Cardiac septum (tissue), 1 donor: ENCODE measurements at regions not wholly inside any gene's neighbourhood (a gene's known extent, or its start where the extent isn't known, plus 50 kb on each side); places are given as distances from the start of the nearest gene placed in this dataset.
A peak's percentile ranks its signal among the peaks of the same experiment; 100 is the strongest.

ENCODE experiments used
- DNase-seq: peaks from one replicate; pipeline ENCODE4 v3.0.0-alpha.2; 2020; ENCODE audit warnings: low spot score
- intact Hi-C: fragments of 100-400 bp; cut with DNase I; formaldehyde crosslinking; loops from one replicate; pipeline ENCODE4 v1.14.0; 2022
- donor health status: DM: no; HTN: no; CAD: no.

- intact Hi-C loops = loop anchor here (2.0 to 5.0 kb wide), 3 partner anchors 629 to 822 kb away; no protein-coding TSS in a partner anchor
- peak; percentile 78 for DNase-seq
These were observed 625.2 kb downstream of the LMO4 start for GRCh38 chr1:87953732-87954344.

- intact Hi-C loops = no loop called here
These were observed 626.4 kb downstream of the LMO4 start for GRCh38 chr1:87955038-87955437.

GRCh38 chr1:87956072-87956471 is 627.4 kb downstream of the LMO4 start:
- DNase-seq = no peak
- intact Hi-C loops = no loop called here

More at GRCh38 chr1:87955038-87955437, 626.4 kb downstream of the LMO4 start:
- no peak for DNase-seq

- no peak for DNase-seq
- intact Hi-C loops = no loop called here
These were observed 628.1 kb downstream of the LMO4 start for GRCh38 chr1:87956750-87957149.

- DNase-seq = no peak
- intact Hi-C loops = no loop called here
These were observed 628.7 kb downstream of the LMO4 start for GRCh38 chr1:87957331-87957730.

GRCh38 chr1:87958201-87958600 is 629.5 kb downstream of the LMO4 start:
- DNase-seq = no peak
- intact Hi-C loops = no loop called here

- DNase-seq = no peak
These were observed 630.0 kb downstream of the LMO4 start for GRCh38 chr1:87958716-87959115.

GRCh38 chr1:87959236-87959635 is 630.6 kb downstream of the LMO4 start:
- no peak for DNase-seq
- intact Hi-C loops = no loop called here

More at GRCh38 chr1:87958716-87959115, 630.0 kb downstream of the LMO4 start:
- intact Hi-C loops = no loop called here

GRCh38 chr1:87961992-87962391 is 633.3 kb downstream of the LMO4 start:
- no peak for DNase-seq
- intact Hi-C loops = no loop called here

- DNase-seq = no peak
- intact Hi-C loops = no loop called here
These were observed 634.9 kb downstream of the LMO4 start for GRCh38 chr1:87963556-87963955.

- DNase-seq = no peak
- intact Hi-C loops = no loop called here
These were observed 636.5 kb downstream of the LMO4 start for GRCh38 chr1:87965193-87965592.

GRCh38 chr1:87968197-87968955 is 639.7 kb downstream of the LMO4 start:
- DNase-seq = no peak
- intact Hi-C loops = no loop called here

GRCh38 chr1:87969040-87969439 is 640.4 kb downstream of the LMO4 start:
- intact Hi-C loops = no loop called here
- no peak for DNase-seq

GRCh38 chr1:87972811-87973210 is 644.1 kb downstream of the LMO4 start:
- no peak for DNase-seq
- intact Hi-C loops = no loop called here

- intact Hi-C loops = no loop called here
- no peak for DNase-seq
These were observed 645.2 kb downstream of the LMO4 start for GRCh38 chr1:87973896-87974295.

GRCh38 chr1:87976316-87976715 is 647.6 kb downstream of the LMO4 start:
- DNase-seq = no peak
- intact Hi-C loops = no loop called here

- intact Hi-C loops = no loop called here
- no peak for DNase-seq
These were observed 648.5 kb downstream of the LMO4 start for GRCh38 chr1:87977145-87977544.

- intact Hi-C loops = no loop called here
- no peak for DNase-seq
These were observed 650.4 kb downstream of the LMO4 start for GRCh38 chr1:87979079-87979478.

GRCh38 chr1:87980494-87980893 is 651.8 kb downstream of the LMO4 start:
- DNase-seq = no peak
- intact Hi-C loops = no loop called here

- intact Hi-C loops = no loop called here
- DNase-seq = no peak
These were observed 652.7 kb downstream of the LMO4 start for GRCh38 chr1:87981386-87981785.

GRCh38 chr1:87981810-87982209 is 653.1 kb downstream of the LMO4 start:
- intact Hi-C loops = no loop called here
- no peak for DNase-seq
